Thymus (tissue), 11 donors: ENCODE measurements at regions not wholly inside any gene's neighbourhood (a gene's known extent, or its start where the extent isn't known, plus 50 kb on each side); places are given as distances from the start of the nearest gene placed in this dataset.
"Not testable (repeated sequence)": the region's sequence is repeated elsewhere in the genome, so short reads cannot be mapped to it uniquely, and the experiment has no call there.

Experiments used
- DNase-seq, 9 donors: peaks; one replicate each; pipeline ENCODE4 v3.0.0-alpha.2; 2013; ENCODE audit warnings: low spot score in 9 of 9, low read depth in 6 of 9, missing footprints in 1 of 9
- H3K27ac ChIP-seq, 2 donors: one replicate each; pipeline ENCODE4 v1.5.1; 2013; ENCODE audit warnings: control low read depth in 1 of 2, low read depth in 1 of 2, low read length in 1 of 2, mild to moderate bottlenecking in 1 of 2, moderate library complexity in 1 of 2
- H3K27me3 ChIP-seq, 2 donors: one replicate each; pipeline ENCODE4 v1.5.1; 2013; ENCODE audit warnings: low read length in 1 of 2; ENCODE audit not compliant: control insufficient read depth in 2 of 2, insufficient read depth in 1 of 2
- H3K36me3 ChIP-seq, 2 donors: one replicate each; pipeline ENCODE4 v1.5.1; 2013; ENCODE audit warnings: low read length in 1 of 2, mild to moderate bottlenecking in 1 of 2, moderate library complexity in 1 of 2; ENCODE audit not compliant: control insufficient read depth in 2 of 2, insufficient read depth in 2 of 2
- H3K4me1 ChIP-seq, 2 donors: one replicate each; pipeline ENCODE4 v1.5.1; 2013; ENCODE audit warnings: low read length in 2 of 2; ENCODE audit not compliant: control insufficient read depth in 2 of 2, insufficient read depth in 2 of 2
- H3K4me3 ChIP-seq, 2 donors: one replicate each; pipeline ENCODE4 v1.5.1; 2013; ENCODE audit warnings: low read length in 2 of 2, control low read depth in 1 of 2, mild to moderate bottlenecking in 1 of 2
- H3K9me3 ChIP-seq, 2 donors: one replicate each; pipeline ENCODE4 v1.5.1; 2013; ENCODE audit warnings: low read length in 1 of 2, mild to moderate bottlenecking in 1 of 2; ENCODE audit not compliant: control insufficient read depth in 2 of 2, insufficient read depth in 1 of 2
- WGBS: extraction: QIAGEN DNeasy Blood & Tissue Kit; methylation state at CpG from one replicate; pipeline ENCODE4 v1.1.7; 2013; 5-methylcytosine and 5-hydroxymethylcytosine counted together
- donor health status: healthy.

GRCh38 chr9:26116085-26116484 is 437.8 kb upstream of the TUSC1 start:
- DNase-seq, H3K27ac ChIP-seq, H3K27me3 ChIP-seq, H3K4me1 ChIP-seq, H3K4me3 ChIP-seq, H3K36me3 ChIP-seq, H3K9me3 ChIP-seq: not testable (repeated sequence)
- WGBS, result 58% methylated on average over 2 of the region's 2 CpGs

GRCh38 chr9:26112724-26113123 is 434.5 kb upstream of the TUSC1 start:
- H3K9me3 ChIP-seq, result no peaks in the 10 kb centered on the region
- 92% methylated on average over 2 of the region's 2 CpGs for WGBS
- no peaks in the 10 kb centered on the region for H3K36me3 ChIP-seq
- H3K27me3 ChIP-seq, result no peaks in the 10 kb centered on the region
- no peak overlapping the region for H3K27ac ChIP-seq
- DNase-seq, result no peak
- H3K4me3 ChIP-seq, result no peak overlapping the region
- no peaks in the 10 kb centered on the region for H3K4me1 ChIP-seq

- Histone ChIP-seq H3K4me1 (no peaks in the 10 kb centered on the region), H3K27me3 (no peaks in the 10 kb centered on the region), H3K9me3 (no peaks in the 10 kb centered on the region), H3K4me3 (no peak overlapping the region), H3K36me3 (no peaks in the 10 kb centered on the region), H3K27ac (no peak overlapping the region)
- DNase-seq, result no peak
- WGBS, result 67% methylated on average over 1 of the region's 1 CpG
Observed at GRCh38 chr9:26086396-26086795, 408.2 kb upstream of the TUSC1 start.

- WGBS, result 68% methylated on average over 5 of the region's 5 CpGs
Observed at GRCh38 chr9:26081847-26082246, 403.6 kb upstream of the TUSC1 start.

GRCh38 chr9:26078706-26079105 is 400.5 kb upstream of the TUSC1 start:
- peaks cover 2 to 9% of the 10 kb centered on the region in 2 donors for H3K9me3 ChIP-seq
- no peak overlapping the region for H3K4me3 ChIP-seq
- H3K27me3 ChIP-seq, result no peaks in the 10 kb centered on the region
- 85% methylated on average over 4 of the region's 4 CpGs for WGBS
- DNase-seq, result no peak
- H3K36me3 ChIP-seq, result no peaks in the 10 kb centered on the region
- no peaks in the 10 kb centered on the region for H3K4me1 ChIP-seq
- no peak overlapping the region for H3K27ac ChIP-seq

More at GRCh38 chr9:26081847-26082246, 403.6 kb upstream of the TUSC1 start:
- Histone ChIP-seq H3K4me1 (no peaks in the 10 kb centered on the region), H3K27ac (no peak overlapping the region), H3K4me3 (no peak overlapping the region), H3K36me3 (no peaks in the 10 kb centered on the region), H3K27me3 (no peaks in the 10 kb centered on the region), H3K9me3 (peaks cover 2 to 9% of the 10 kb centered on the region in 2 donors)
- no peak for DNase-seq

- Histone ChIP-seq H3K36me3 (no peaks in the 10 kb centered on the region), H3K27ac (no peak overlapping the region), H3K9me3 (peaks cover 2 to 9% of the 10 kb centered on the region in 2 donors), H3K4me3 (no peak overlapping the region), H3K27me3 (no peaks in the 10 kb centered on the region), H3K4me1 (no peaks in the 10 kb centered on the region)
- WGBS, result 92% methylated on average over 4 of the region's 4 CpGs
- DNase-seq, result no peak
Observed at GRCh38 chr9:26077860-26078259, 399.6 kb upstream of the TUSC1 start.

GRCh38 chr9:26067608-26068007 is 389.4 kb upstream of the TUSC1 start:
- no peaks in the 10 kb centered on the region for H3K4me1 ChIP-seq
- H3K9me3 ChIP-seq, result no peaks in the 10 kb centered on the region
- H3K36me3 ChIP-seq, result no peaks in the 10 kb centered on the region
- no peak for DNase-seq
- H3K27ac ChIP-seq, result no peak overlapping the region
- no peak overlapping the region for H3K4me3 ChIP-seq
- H3K27me3 ChIP-seq, result no peaks in the 10 kb centered on the region
- WGBS, result 85% methylated on average over 1 of the region's 1 CpG

- Histone ChIP-seq H3K27ac (no peak overlapping the region), H3K4me3 (no peak overlapping the region), H3K9me3 (no peaks in the 10 kb centered on the region), H3K36me3 (no peaks in the 10 kb centered on the region), H3K27me3 (no peaks in the 10 kb centered on the region), H3K4me1 (no peaks in the 10 kb centered on the region)
- 76% methylated on average over 1 of the region's 1 CpG for WGBS
- DNase-seq, result no peak
Observed at GRCh38 chr9:26066237-26066636, 388.0 kb upstream of the TUSC1 start.

GRCh38 chr9:26061948-26062575 is 383.8 kb upstream of the TUSC1 start:
- Histone ChIP-seq H3K4me1 (no peaks in the 10 kb centered on the region), H3K4me3 (no peak overlapping the region), H3K27ac (no peak overlapping the region), H3K9me3 (no peaks in the 10 kb centered on the region), H3K36me3 (no peaks in the 10 kb centered on the region), H3K27me3 (no peaks in the 10 kb centered on the region)
- 53% methylated on average over 4 of the region's 4 CpGs for WGBS
- no peak for DNase-seq
